HEK293T (cell line): ENCODE measurements at regions not wholly inside any gene's neighbourhood (a gene's known extent, or its start where the extent isn't known, plus 50 kb on each side); places are given as distances from the start of the nearest gene placed in this dataset.
"Not testable (repeated sequence)": the region's sequence is repeated elsewhere in the genome, so short reads cannot be mapped to it uniquely, and the experiment has no call there.

Experiments
- CTCF ChIA-PET: fragments of 350-600 bp; formaldehyde crosslinking; extraction: SDS; loops from one replicate; lab custom pipeline; 2021; ENCODE audit warnings: antibody characterized with exemption, inconsistent platforms; lab: Yijun Ruan, JAX
- POLR2A ChIA-PET: fragments of 350-600 bp; formaldehyde crosslinking; extraction: SDS; loops from one replicate; lab custom pipeline; 2020; ENCODE audit warnings: antibody characterized with exemption, inconsistent platforms; lab: Yijun Ruan, JAX
- DNase-seq: peaks from one replicate; pipeline ENCODE4 v3.0.0; 2012; ENCODE audit warnings: mixed read lengths; ENCODE audit errors: extremely low spot score
- ARNT ChIP-seq: fragments of 450-650 bp; IDR thresholded peaks from 2 replicates; pipeline ENCODE4 v1.6.1; 2017; ENCODE audit warnings: mild to moderate bottlenecking
- BHLHE40 ChIP-seq: fragments of 450-650 bp; IDR thresholded peaks from 2 replicates; pipeline ENCODE4 v1.6.1; 2016; ENCODE audit warnings: mild to moderate bottlenecking, moderate library complexity, borderline replicate concordance
- CTBP1 ChIP-seq: fragments of 450-650 bp; IDR thresholded peaks from 2 replicates; pipeline ENCODE4 v1.6.1; 2016; ENCODE audit warnings: borderline replicate concordance
- ELF4 ChIP-seq: fragments of 450-650 bp; IDR thresholded peaks from 2 replicates; pipeline ENCODE4 v1.6.1; 2017; ENCODE audit warnings: antibody characterized with exemption
- FOXA1 ChIP-seq: fragments of 450-650 bp; IDR thresholded peaks from 2 replicates; pipeline ENCODE4 v1.6.1; 2016; ENCODE audit warnings: mild to moderate bottlenecking
- FOXK2 ChIP-seq: fragments of 450-650 bp; IDR thresholded peaks from 2 replicates; pipeline ENCODE4 v1.6.1; 2016; ENCODE audit warnings: mild to moderate bottlenecking
- FOXM1 ChIP-seq: fragments of 450-650 bp; IDR thresholded peaks from 2 replicates; pipeline ENCODE4 v1.6.1; 2017; ENCODE audit warnings: mild to moderate bottlenecking, borderline replicate concordance
- HDGF ChIP-seq: fragments of 450-650 bp; IDR thresholded peaks from 2 replicates; pipeline ENCODE4 v1.6.1; 2017; ENCODE audit warnings: antibody characterized with exemption, borderline replicate concordance
- L3MBTL2 ChIP-seq: fragments of 450-650 bp; conservative IDR thresholded peaks from 2 replicates; pipeline ENCODE4 v1.6.1; 2016; ENCODE audit warnings: mild to moderate bottlenecking
- LEF1 ChIP-seq: fragments of 450-650 bp; IDR thresholded peaks from 2 replicates; pipeline ENCODE4 v1.6.1; 2017; ENCODE audit warnings: mild to moderate bottlenecking, borderline replicate concordance
- NFRKB ChIP-seq: fragments of 450-650 bp; IDR thresholded peaks from 2 replicates; pipeline ENCODE4 v1.6.1; 2016; ENCODE audit warnings: mild to moderate bottlenecking, moderate library complexity
- SP1 ChIP-seq: fragments of 450-650 bp; IDR thresholded peaks from 2 replicates; pipeline ENCODE4 v1.6.1; 2017
- SUZ12 ChIP-seq: fragments of 450-650 bp; IDR thresholded peaks from 2 replicates; pipeline ENCODE4 v1.6.1; 2016; ENCODE audit warnings: mild to moderate bottlenecking
- TARDBP ChIP-seq: fragments of 450-650 bp; IDR thresholded peaks from 2 replicates; pipeline ENCODE4 v1.6.1; 2016
- ZNF384 ChIP-seq: fragments of 450-650 bp; IDR thresholded peaks from 2 replicates; pipeline ENCODE4 v1.6.1; 2016
- TF ChIP-seq, protein P1 (sequence below): fragments of 450-650 bp; IDR thresholded peaks from 2 replicates; pipeline ENCODE4 v1.6.1; 2016

DNA sequence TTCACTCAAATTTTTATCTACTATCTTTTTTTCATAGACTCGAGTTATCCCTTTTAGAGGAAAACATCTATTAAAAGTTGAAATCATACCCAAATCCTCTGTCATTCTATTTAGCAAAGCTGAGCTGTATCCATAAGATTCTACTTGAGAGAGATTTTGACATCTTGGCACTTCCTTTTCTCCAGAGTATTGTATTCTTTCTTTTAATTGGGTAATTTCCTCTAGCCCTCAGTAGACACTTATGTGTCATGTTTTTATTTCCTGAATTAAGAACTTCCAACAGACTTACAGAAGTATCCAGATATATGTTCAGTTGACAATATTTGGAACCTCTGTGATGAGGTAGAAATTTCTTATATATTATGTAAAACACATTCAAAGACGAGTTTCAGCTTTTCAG lies 201.6 kb upstream of the NR3C2 start:
- no peak for DNase-seq
- ChIA-PET POLR2A (no interaction called here), CTCF (no interaction called here)
- TF ChIP-seq L3MBTL2 (no peak), CTBP1 (no peak)

DNA sequence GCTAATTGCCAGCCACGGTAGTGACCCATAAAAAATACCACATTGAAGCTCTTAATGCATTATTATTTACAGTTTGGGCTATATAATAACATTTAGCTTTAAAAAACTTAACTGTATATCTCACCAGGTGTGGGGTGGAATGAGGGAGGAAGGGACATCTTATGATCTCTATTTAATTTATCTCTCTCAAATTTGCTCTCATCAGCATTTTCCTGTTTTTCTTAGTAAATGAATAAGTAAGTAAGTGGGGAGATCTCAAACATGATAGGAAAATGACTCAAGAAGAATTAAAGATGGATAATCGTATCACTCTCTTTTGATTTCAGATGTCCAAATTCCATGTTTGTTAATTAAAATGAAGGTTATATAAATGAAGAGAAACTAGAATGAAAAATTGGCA lies 200.7 kb upstream of the NR3C2 start:
- CTCF ChIA-PET: no interaction called here
- POLR2A ChIA-PET: no interaction called here

DNA sequence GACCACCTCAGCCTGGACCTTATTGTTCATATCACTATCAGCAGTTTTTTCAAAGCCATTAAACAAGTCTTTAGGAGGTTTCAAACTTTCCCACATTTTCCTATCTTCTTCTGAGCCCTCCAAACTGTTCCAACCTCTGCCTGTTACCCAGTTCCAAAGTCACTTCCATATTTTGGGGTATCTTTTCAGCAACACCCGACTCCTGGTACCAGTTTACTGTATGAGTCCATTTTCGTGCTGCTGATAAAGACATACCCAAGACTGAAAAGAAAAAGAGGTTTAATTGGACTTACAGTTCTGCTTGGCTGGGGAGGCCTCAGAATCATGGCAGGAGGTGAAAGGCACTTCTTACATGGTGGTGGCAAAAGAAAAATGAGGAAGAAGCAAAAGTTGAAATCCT lies 195.9 kb upstream of the NR3C2 start:
- POLR2A ChIA-PET: not testable (repeated sequence)

More for the DNA sequence above, 200.7 kb upstream of the NR3C2 start:
- DNase-seq: no peak
- no peak for TF ChIP-seq BHLHE40
- no peak for TF ChIP-seq ELF4
- TF ChIP-seq HDGF: no peak
- TF ChIP-seq L3MBTL2: no peak
- no peak for TF ChIP-seq ARNT
- TF ChIP-seq TARDBP: no peak
- TF ChIP-seq FOXM1: no peak
- no peak for TF ChIP-seq LEF1
- no peak for TF ChIP-seq SP1

DNA sequence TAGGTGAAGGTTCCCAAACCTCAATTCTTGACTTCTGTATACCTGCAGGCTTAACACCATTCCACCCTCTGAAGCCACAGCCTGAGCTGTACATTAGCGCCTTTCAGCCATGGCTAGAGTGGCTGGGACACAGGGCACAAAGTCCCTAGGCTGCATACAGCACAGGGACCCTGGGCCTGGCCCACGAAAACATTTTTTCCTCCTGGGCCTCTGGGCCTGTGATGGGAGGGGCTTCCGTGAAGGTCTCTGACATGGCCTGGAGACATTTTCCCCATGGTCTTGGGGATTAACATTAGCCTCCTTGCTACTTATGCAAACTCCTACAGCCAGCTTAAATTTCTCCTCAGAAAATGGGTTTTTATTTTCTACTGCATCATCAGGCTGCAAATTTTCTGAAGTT lies 195.2 kb upstream of the NR3C2 start:
- CTCF ChIA-PET, DNase-seq, POLR2A ChIA-PET: not testable (repeated sequence)

More for the DNA sequence above, 195.9 kb upstream of the NR3C2 start:
- DNase-seq, CTCF ChIA-PET: not testable (repeated sequence)

DNA sequence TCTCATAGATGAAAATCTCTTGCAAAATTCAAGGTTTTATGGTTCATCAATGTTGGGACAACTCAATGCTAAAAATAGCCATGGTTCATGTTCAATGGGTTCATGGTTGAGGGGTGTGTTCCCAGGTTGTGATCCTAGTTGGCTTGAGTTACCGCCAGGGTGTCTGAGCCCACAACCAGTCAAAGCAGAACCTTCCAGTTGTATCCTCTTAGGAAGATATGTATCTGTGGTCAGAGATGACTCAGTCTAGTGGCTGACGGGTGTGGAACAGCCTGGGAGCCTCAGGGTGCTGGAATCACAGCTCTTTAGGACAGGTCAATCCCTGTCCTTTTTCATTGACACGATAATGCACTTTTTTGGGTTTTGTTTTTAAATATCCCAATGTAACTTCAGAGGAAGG lies 192.3 kb upstream of the NR3C2 start:
- DNase-seq: no peak
- CTCF ChIA-PET: no interaction called here
- TF ChIP-seq CTBP1: no peak
- no peak for TF ChIP-seq ARNT
- TF ChIP-seq SP1: no peak
- TF ChIP-seq HDGF: no peak
- no peak for TF ChIP-seq LEF1
- no peak for TF ChIP-seq L3MBTL2
- no peak for TF ChIP-seq NFRKB
- TF ChIP-seq, protein P1, sequence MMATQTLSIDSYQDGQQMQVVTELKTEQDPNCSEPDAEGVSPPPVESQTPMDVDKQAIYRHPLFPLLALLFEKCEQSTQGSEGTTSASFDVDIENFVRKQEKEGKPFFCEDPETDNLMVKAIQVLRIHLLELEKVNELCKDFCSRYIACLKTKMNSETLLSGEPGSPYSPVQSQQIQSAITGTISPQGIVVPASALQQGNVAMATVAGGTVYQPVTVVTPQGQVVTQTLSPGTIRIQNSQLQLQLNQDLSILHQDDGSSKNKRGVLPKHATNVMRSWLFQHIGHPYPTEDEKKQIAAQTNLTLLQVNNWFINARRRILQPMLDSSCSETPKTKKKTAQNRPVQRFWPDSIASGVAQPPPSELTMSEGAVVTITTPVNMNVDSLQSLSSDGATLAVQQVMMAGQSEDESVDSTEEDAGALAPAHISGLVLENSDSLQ: no peak
- POLR2A ChIA-PET: no interaction called here

DNA sequence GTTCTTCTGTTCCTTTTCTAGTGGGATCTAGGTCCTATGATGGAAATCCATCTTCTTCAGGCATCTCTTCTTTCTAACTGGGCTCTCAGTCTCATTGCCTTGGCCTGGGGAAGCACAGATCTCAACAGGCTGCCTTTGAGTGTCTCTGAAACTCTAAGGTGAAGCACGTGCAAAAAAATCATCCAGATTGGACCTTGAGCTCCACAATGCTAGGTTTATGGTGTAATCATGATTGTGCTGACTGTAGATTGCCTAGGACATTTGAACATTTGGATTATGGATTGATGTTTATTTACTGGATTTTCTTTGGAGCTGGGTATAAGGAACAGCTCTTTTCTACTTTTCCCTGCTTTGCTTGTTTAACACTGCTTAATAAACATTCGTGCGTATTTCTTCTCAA lies 191.5 kb upstream of the NR3C2 start:
- TF ChIP-seq ARNT (no peak), SP1 (no peak), L3MBTL2 (no peak), SUZ12 (no peak), HDGF (no peak), BHLHE40 (no peak), ELF4 (no peak), FOXM1 (no peak), FOXK2 (no peak), TARDBP (no peak), FOXA1 (no peak), NFRKB (no peak), ZNF384 (no peak), LEF1 (no peak), CTBP1 (no peak)
- TF ChIP-seq, protein P1: no peak
- POLR2A ChIA-PET: no interaction called here
- CTCF ChIA-PET: no interaction called here
- no peak for DNase-seq

DNA sequence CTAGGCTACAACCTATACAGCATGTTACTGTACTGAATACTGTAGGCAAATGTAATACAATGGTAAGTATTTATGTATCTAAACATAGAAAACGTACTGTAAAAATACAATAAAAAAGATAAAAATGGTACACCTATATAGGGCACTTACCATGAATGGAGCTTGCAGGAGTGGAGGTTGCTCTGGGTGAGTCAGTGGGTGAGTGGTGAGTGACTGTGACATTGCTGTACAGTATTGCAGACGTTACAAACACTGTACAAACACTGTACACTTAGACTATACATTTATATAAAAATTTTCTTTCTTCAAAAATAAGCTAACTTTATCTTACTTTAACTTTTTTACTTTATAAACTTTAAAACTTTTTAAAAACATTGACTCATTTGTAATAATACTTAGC lies 190.3 kb upstream of the NR3C2 start:
- ChIA-PET POLR2A (no interaction called here), CTCF (no interaction called here)
- no peak for DNase-seq
- TF ChIP-seq ZNF384 (no peak), TARDBP (no peak), L3MBTL2 (no peak), SUZ12 (no peak), BHLHE40 (no peak), FOXA1 (no peak), HDGF (no peak), NFRKB (no peak), ARNT (no peak), FOXK2 (no peak), ELF4 (no peak), FOXM1 (no peak), SP1 (no peak)
- TF ChIP-seq, protein P1: no peak

DNA sequence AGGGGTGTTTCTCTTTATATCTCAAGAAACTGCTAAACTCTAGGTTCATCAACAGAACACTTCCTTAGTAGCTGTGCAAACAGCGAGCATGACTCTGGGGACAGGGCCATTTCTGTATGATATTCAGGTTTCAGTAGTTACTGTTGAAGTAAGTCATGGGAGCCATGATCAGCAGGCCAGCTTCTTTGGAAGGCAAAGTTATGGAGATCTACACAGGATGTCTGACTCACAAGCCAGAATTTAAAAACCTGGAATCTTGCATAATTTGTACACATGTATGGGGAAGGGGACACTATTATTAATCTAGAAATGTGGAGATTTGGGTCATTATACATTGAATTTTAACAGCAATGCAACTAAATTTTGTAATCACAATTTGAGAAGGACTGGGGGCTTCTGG lies 187.8 kb upstream of the NR3C2 start:
- TF ChIP-seq ARNT (no peak), ELF4 (no peak), SUZ12 (no peak), FOXA1 (no peak), BHLHE40 (no peak), CTBP1 (no peak), FOXK2 (no peak), LEF1 (no peak), NFRKB (no peak), ZNF384 (no peak), SP1 (no peak), HDGF (no peak), FOXM1 (no peak), L3MBTL2 (no peak), TARDBP (no peak)
- TF ChIP-seq, protein P1: no peak
- ChIA-PET POLR2A (no interaction called here), CTCF (no interaction called here)
- DNase-seq: no peak
